DOHH2 (cell line): ENCODE measurements at regions not wholly inside any gene's neighbourhood (a gene's known extent, or its start where the extent isn't known, plus 50 kb on each side); places are given as distances from the start of the nearest gene placed in this dataset.

Source experiments
- EZH2phosphoT487 ChIP-seq: fragments of 200-600 bp; sonication (generic); IDR thresholded peaks from 2 replicates; pipeline ENCODE4 v1.6.1; 2017; ENCODE audit warnings: borderline replicate concordance, mild to moderate bottlenecking, antibody characterized with exemption, low read length, moderate library complexity, mixed read lengths
- TF ChIP-seq, protein P1 (sequence below): fragments of 200-600 bp; sonication (generic); IDR thresholded peaks from one replicate; pipeline ENCODE4 v1.5.1; 2014; ENCODE audit warnings: antibody characterized with exemption, mild to moderate bottlenecking, low read depth, low read length; ENCODE audit not compliant: poor library complexity, severe bottlenecking

DNA sequence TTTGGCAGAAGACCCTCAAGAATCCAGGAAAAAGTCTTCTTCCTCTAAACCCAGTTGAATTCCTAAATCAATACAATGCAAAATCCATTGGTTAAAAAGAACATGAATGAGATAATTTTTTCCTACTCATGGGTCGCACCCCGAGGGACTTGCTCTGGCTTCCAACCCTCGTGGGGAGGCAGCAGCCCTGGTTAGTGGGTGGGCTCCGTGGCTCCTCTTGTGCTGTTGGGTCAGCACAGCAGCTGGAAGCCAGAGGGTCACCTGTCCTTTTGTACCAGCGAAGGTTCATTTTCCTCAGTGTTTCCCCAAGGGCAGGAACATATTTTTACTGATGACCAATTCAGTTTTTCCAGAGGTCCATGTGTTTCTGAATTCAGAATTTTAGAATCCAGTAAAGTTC is 120.6 kb upstream of the S1PR3 start:
- TF ChIP-seq, protein P1, sequence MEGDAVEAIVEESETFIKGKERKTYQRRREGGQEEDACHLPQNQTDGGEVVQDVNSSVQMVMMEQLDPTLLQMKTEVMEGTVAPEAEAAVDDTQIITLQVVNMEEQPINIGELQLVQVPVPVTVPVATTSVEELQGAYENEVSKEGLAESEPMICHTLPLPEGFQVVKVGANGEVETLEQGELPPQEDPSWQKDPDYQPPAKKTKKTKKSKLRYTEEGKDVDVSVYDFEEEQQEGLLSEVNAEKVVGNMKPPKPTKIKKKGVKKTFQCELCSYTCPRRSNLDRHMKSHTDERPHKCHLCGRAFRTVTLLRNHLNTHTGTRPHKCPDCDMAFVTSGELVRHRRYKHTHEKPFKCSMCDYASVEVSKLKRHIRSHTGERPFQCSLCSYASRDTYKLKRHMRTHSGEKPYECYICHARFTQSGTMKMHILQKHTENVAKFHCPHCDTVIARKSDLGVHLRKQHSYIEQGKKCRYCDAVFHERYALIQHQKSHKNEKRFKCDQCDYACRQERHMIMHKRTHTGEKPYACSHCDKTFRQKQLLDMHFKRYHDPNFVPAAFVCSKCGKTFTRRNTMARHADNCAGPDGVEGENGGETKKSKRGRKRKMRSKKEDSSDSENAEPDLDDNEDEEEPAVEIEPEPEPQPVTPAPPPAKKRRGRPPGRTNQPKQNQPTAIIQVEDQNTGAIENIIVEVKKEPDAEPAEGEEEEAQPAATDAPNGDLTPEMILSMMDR: no peak
- TF ChIP-seq EZH2phosphoT487: no peak
